Transverse colon (tissue), 4 donors: ENCODE measurements at regions not wholly inside any gene's neighbourhood (a gene's known extent, or its start where the extent isn't known, plus 50 kb on each side); places are given as distances from the start of the nearest gene placed in this dataset.

Experiments
- CTCF ChIP-seq, 5 experiments: fragments of 200-600 bp in 3 of 5; fragments of 450-650 bp in 2 of 5; sonication (generic) in 3 of 5; IDR thresholded peaks; 1 replicate in 2 of 5; 2 replicates in 3 of 5; pipeline ENCODE4 v1.5.1; 2016 to 2017; ENCODE audit warnings: antibody characterized with exemption in 5 of 5, inconsistent platforms in 3 of 5, mild to moderate bottlenecking in 2 of 5, moderate library complexity in 1 of 5
- EP300 ChIP-seq: sonication (generic); formaldehyde crosslinking; IDR thresholded peaks from one replicate; pipeline ENCODE4 v1.6.1; 2017; ENCODE audit warnings: antibody characterized with exemption, low read depth
- POLR2AphosphoS5 ChIP-seq, 3 donors: sonication (generic); formaldehyde crosslinking; IDR thresholded peaks; one replicate each; pipeline ENCODE4 v1.6.1; 2016; ENCODE audit warnings: antibody characterized with exemption in 3 of 3

- TF ChIP-seq CTCF (IDR thresholded peaks at IDR 0.05) (peak in 3 of 5 experiments; percentile 11 to 30 (median 18)), POLR2AphosphoS5 (IDR thresholded peaks at IDR 0.05) (no peak), EP300 (no peak)
These were observed 639.3 kb downstream of the KCNJ2 start for GRCh38 chr17:70808596-70808995.
